DOHH2 (cell line): ENCODE measurements at regions not wholly inside any gene's neighbourhood (a gene's known extent, or its start where the extent isn't known, plus 50 kb on each side); places are given as distances from the start of the nearest gene placed in this dataset.

ENCODE experiments used
- CTCF ChIP-seq: fragments of 200-600 bp; sonication (generic); IDR thresholded peaks from one replicate; pipeline ENCODE4 v1.5.1; 2014; ENCODE audit warnings: antibody characterized with exemption, mild to moderate bottlenecking, low read depth, low read length; ENCODE audit not compliant: poor library complexity, severe bottlenecking
- EZH2phosphoT487 ChIP-seq: fragments of 200-600 bp; sonication (generic); IDR thresholded peaks from 2 replicates; pipeline ENCODE4 v1.6.1; 2017; ENCODE audit warnings: borderline replicate concordance, mild to moderate bottlenecking, antibody characterized with exemption, low read length, moderate library complexity, mixed read lengths

GRCh38 chr5:91277093-91277626 lies 106.0 kb downstream of the ARRDC3 start:
- no peak for TF ChIP-seq CTCF
- no peak for TF ChIP-seq EZH2phosphoT487
